ENCODE measurements at regions not wholly inside any gene's neighbourhood (a gene's known extent, or its start where the extent isn't known, plus 50 kb on each side); places are given as distances from the start of the nearest gene placed in this dataset.

DNA sequence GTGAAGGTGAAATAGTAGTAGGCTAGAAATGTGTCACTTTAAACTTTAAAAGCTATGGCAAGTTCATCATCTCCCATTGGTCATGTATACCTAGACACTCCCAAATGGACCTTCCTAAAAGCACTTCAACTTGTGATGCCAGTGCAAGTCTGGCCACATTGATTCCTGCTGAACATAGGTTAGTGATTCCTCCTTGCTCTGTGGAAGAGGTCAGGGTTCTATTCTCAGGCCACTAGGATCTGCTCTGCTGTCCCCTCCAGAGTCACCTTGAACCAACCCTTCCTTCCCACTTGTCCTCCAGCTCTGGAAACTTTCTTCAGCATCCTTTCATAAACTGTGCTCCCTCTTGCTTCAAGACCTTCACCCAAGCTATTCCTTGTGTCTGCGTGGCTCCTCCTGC, 301.7 kb downstream of the RPLP1 start:
- intact Hi-C loops (cut with DNase I) = no loop called here
- no peak for DNase-seq
- 78 to 93% (median 92%) methylated on average over 1 of the region's 1 CpG for WGBS, 3 donors

DNA sequence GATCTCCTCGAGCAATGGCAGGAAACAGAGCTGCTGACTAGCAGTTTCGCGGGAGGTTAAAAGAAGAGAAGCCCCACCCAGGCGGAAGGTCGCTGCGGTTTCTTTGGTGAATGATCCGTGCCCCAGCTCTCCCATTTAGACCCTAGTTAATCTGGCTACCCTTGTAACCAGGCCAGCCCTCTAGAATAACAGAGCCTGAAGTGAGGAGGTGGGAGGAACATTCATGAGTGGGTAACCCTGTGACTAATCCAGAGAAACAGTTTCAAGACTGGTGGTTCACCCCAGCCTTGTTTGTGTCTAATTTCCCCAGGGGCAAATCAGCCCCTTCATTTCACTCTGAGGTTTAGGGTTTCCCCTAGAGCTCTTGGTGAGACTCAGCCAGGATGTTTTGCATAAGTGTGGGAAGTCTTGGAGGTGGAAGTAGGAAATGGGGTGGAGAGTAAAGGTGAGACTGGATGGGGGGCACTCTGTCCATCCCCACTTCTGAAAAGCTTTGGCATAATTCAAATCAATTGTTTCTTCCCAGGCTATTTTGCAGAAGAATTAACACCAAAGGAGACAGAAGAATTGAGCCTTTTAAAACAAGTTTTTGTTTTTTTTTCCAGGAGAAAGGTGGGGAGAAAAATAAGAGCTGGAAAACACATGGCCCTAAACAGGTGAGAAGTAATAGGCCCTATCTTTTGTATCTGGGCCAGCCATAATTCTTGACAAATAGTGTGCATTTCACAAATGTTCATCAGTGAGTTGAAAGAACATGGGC, 303.1 kb downstream of the RPLP1 start:
- DNase-seq = no peak
- Histone ChIP-seq H3K27ac (no peak overlapping the region), H3K27me3 (no peaks in the 10 kb centered on the region), H3K4me3 (no peak overlapping the region), H3K4me1 (ENCODE audit: insufficient read depth) (no peaks in the 10 kb centered on the region), H3K36me3 (no peaks in the 10 kb centered on the region), H3K9me3 (no peaks in the 10 kb centered on the region)
- TF ChIP-seq EP300 (IDR thresholded peaks at IDR 0.05) (no peak), POLR2A (IDR thresholded peaks at IDR 0.05) (no peak)
- TF ChIP-seq, protein P1, sequence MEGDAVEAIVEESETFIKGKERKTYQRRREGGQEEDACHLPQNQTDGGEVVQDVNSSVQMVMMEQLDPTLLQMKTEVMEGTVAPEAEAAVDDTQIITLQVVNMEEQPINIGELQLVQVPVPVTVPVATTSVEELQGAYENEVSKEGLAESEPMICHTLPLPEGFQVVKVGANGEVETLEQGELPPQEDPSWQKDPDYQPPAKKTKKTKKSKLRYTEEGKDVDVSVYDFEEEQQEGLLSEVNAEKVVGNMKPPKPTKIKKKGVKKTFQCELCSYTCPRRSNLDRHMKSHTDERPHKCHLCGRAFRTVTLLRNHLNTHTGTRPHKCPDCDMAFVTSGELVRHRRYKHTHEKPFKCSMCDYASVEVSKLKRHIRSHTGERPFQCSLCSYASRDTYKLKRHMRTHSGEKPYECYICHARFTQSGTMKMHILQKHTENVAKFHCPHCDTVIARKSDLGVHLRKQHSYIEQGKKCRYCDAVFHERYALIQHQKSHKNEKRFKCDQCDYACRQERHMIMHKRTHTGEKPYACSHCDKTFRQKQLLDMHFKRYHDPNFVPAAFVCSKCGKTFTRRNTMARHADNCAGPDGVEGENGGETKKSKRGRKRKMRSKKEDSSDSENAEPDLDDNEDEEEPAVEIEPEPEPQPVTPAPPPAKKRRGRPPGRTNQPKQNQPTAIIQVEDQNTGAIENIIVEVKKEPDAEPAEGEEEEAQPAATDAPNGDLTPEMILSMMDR (IDR thresholded peaks at IDR 0.05) = no peak
- intact Hi-C loops (cut with DNase I) = no loop called here
- 45 to 52% (median 48%) methylated on average over 7 of the region's 7 CpGs for WGBS, 3 donors

More for the DNA sequence above, 301.7 kb downstream of the RPLP1 start:
- no peak overlapping the region for H3K27ac ChIP-seq
- no peak overlapping the region for H3K4me3 ChIP-seq
- no peaks in the 10 kb centered on the region for H3K4me1 ChIP-seq (ENCODE audit: insufficient read depth)
- H3K9me3 ChIP-seq = no peaks in the 10 kb centered on the region
- no peaks in the 10 kb centered on the region for H3K27me3 ChIP-seq
- TF ChIP-seq, protein P1 (IDR thresholded peaks at IDR 0.05) = no peak
- no peak for TF ChIP-seq POLR2A (IDR thresholded peaks at IDR 0.05)
- no peak for TF ChIP-seq EP300 (IDR thresholded peaks at IDR 0.05)
- no peaks in the 10 kb centered on the region for H3K36me3 ChIP-seq

DNA sequence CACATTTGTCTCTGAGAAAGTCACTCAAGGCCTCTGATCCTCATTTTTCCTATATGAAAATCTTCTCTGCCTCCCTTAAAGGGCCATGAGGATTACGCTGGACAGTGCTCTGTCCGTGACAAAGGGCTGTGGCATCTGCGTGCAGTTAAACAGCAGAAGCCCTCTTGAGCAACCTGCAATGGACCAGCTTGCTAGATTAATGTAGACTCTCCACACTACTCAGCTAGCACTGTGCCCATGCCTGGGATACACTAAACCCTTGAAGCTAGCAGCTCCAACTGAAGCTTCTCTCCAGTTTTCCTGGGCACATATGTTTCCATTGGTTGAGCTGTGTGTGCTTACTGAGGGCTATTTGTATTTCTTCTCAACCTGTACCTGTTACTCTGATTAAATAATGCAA, 303.8 kb downstream of the RPLP1 start:
- no peaks in the 10 kb centered on the region for H3K4me1 ChIP-seq (ENCODE audit: insufficient read depth)
- no peak overlapping the region for H3K27ac ChIP-seq
- intact Hi-C loops (cut with DNase I) = no loop called here
- H3K4me3 ChIP-seq = no peak overlapping the region
- no peak for DNase-seq
- WGBS, 3 donors = 92 to 100% (median 94%) methylated on average over 3 of the region's 3 CpGs
- no peaks in the 10 kb centered on the region for H3K27me3 ChIP-seq
- H3K9me3 ChIP-seq = no peaks in the 10 kb centered on the region
- TF ChIP-seq, protein P1 (IDR thresholded peaks at IDR 0.05) = no peak
- no peak for TF ChIP-seq POLR2A (IDR thresholded peaks at IDR 0.05)
- no peak for TF ChIP-seq EP300 (IDR thresholded peaks at IDR 0.05)
- no peaks in the 10 kb centered on the region for H3K36me3 ChIP-seq

DNA sequence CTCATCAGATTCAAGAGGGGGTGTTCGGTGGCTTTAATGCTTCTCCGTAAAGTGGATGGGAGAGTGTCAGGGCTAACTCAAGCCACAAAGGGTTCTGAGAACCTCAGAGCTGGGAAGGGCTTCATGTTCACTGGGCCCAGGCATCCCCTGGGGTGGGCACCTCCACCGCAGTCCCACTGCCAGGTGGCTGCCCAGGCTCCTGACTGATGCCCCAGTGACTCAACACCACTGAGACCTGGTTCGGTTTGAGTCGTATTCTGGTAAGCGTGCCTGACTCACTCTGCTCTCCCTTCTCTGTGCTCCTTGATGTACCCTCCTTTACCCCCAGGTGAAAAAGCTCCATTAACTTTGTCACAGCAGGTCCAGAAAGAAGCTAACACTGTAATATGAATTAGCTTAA, 304.6 kb downstream of the RPLP1 start:
- Histone ChIP-seq H3K27me3 (no peaks in the 10 kb centered on the region), H3K36me3 (no peaks in the 10 kb centered on the region), H3K4me3 (no peak overlapping the region), H3K4me1 (ENCODE audit: insufficient read depth) (no peaks in the 10 kb centered on the region), H3K9me3 (no peaks in the 10 kb centered on the region), H3K27ac (no peak overlapping the region)
- no peak for DNase-seq
- TF ChIP-seq, protein P1 (IDR thresholded peaks at IDR 0.05) = no peak
- TF ChIP-seq EP300 (IDR thresholded peaks at IDR 0.05) (no peak), POLR2A (IDR thresholded peaks at IDR 0.05) (no peak)
- 94 to 98% (median 97%) methylated on average over 6 of the region's 6 CpGs for WGBS, 3 donors
- intact Hi-C loops (cut with DNase I) = no loop called here
